Activated naive CD4-positive, alpha-beta T cell treated with Interleukin-2 at 50 U/mL for 16 hours (primary cell): ENCODE measurements at regions not wholly inside any gene's neighbourhood (a gene's known extent, or its start where the extent isn't known, plus 50 kb on each side); places are given as distances from the start of the nearest gene placed in this dataset.

Experiments
- DNase-seq: peaks from one replicate; pipeline ENCODE4 v3.0.0-alpha.2; 2020

DNA sequence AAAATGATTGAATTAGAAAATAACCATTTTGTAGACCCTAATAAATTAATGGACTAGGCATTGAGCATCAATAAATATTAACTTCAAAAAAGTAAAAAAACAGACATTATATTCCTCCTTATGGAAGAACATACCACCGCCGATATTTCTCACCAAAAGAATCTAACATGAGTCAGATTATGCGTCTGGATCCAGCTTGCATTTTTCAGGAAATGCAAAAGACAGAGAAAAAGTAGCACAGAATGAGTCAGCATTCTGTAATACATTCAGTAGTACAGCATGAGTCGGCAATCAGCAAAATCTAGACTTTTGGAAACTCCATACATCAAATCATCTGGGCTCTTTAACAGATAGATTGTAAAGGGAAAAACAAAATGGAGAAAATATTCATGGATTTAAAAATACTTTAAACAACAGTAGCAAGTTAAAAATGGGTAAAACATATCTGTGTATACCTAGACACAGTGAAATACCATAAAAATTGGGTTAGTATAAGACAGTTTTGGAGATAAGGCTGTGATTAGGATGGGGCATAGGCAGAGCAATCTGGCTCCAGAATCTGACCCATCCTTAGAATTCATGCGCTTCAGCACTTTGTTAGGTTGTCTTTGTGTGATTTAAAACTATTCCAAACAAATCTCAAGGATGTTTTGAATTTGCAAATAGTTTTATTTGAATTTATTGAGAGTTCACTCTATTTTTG lies 633.0 kb upstream of the FAM241A start:
- no peak for DNase-seq

DNA sequence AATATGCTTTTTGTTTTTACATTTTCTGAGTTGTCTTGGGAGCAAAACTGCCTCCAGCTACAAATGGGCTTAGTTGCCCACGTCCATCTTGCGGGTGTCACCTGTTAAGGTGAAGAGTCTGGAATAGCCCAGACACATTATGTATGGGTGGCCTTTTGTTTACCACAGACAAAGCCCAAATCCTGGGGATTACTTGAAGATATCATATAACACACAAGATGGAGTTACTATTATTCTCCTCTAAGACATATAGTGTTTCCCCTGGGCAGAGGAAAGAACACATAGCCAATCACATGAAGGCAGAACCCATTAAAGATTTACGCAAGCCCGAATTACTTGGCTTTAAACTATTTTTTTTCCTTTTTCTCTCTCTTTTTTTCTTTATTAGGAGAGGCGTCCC lies 625.6 kb upstream of the FAM241A start:
- no peak for DNase-seq

DNA sequence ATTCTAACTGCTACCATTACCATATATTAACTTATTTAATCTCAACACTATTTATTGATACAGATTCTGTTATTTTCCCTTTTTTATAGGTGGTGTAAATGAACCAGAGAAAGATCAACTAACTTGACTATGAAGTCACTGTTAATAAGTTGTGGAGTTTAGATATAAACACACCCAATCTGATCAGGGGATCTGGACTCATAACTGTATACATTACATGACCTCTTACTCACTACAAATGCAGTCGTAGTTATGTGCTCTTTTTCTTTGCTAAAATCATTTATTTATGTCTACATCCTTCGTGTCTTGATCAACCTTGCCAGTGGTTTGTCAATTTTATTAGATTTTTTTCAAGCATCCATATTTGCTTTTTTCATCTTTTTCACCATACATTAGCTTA lies 614.8 kb upstream of the FAM241A start:
- DNase-seq = no peak

DNA sequence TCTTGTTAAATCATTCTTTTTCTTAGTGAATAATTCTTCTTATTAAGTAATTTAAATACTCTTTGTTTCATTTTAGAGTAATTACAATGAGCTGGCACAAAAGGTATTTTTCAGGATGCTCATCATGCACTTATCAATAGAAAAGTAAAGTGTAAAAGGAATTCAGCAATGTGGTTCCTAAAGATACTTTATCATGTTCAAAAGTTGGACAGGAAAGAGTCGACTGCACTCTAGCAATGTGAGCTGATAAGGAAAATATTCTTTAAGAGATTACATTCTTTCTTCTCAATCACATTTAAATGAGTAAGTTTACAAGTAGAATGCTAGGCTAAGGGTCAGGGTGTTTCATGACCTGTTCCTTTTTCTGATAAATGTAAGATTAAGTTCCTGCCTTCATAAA lies 609.5 kb upstream of the FAM241A start:
- DNase-seq = no peak

DNA sequence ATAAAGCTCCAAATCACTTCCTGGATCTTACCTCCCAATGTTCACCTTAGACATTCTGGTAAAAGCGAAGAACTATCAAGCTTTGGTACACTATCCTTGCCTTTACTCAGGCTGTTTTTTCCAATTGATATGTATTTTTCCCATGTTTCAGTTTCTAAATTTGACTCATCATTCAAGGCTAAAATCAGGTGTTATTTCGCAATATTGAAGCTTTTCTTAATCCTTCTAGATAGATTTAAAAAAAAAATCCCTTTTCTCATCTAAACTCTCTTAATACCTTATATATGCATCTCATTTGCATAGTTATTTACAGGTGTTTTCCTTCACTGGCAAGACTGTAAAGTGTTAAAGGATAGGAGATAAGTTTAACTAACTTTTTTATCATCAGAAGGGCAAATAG lies 608.1 kb upstream of the FAM241A start:
- no peak for DNase-seq

DNA sequence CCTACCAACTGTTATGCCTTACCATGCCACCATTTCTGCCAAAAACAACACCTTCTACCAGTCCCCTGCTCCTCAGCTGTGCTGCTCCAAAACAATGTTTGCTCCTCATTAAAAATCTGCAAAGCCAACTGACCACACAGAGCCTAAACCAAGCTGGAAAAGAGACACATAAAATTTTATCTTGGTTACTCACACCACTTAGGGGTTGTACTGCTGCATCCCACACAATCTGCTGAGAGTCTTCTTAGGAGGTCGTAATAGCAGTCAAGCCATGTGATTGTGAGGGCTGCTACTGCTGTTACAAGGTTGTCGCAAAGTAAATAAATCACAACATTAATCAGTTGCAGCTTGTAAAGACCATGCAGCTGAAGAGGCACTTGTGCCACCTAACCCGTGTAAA lies 607.4 kb upstream of the FAM241A start:
- no peak for DNase-seq

DNA sequence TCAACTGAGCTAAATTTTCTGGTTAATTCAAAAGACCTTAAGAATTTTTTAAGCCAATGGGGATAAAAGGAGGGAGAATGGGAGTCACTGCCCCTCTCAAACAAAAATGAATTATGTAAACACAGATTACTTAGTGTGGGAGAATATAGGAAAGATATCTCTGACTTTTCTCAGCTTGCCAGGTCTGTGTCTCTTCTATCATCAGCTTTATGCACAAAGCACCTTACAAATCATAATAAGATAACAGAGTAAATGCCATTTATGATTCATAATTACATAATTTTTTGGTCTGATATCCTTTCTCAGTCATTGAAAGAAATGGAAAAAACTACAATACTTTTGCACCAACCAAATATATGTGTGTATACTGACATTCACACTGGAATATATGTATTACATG lies 604.6 kb upstream of the FAM241A start:
- DNase-seq = no peak

DNA sequence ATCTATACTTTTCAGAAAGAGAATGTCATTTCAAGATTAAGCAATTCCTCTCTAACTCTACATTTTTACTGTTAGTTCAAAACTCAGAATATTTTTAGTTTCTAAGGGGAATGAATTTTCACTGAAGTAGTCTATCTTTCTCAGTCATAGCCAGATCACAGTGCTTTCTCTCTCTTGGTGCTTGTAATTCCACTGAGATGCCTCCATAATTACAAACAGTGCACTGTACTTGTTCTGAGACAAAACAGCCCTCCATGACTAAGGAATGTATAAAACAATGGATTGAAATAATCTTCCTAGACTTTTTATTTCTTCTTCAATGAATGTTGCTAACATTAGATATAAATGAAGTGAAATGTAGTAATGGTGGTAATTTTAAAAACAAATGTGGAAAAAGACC lies 603.2 kb upstream of the FAM241A start:
- DNase-seq = no peak

DNA sequence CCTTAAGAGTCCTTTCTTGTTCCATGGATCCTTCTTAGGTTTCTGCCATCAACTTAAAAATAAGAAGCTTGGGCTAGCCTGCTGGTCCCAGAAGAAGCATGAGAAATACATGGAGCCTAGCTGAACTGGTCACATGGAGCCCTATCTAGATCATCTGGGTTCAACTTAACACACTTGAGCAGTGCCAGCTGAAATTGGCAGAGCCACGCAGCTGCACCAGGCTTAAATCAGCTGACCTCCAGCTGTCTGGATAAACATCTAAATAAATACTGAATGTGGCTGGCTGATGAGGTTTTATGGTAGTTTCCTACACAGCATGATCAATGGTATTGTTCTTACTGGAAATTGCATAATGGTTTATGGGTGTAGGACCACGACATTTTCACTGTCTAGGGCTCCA lies 598.4 kb upstream of the FAM241A start:
- DNase-seq = no peak

DNA sequence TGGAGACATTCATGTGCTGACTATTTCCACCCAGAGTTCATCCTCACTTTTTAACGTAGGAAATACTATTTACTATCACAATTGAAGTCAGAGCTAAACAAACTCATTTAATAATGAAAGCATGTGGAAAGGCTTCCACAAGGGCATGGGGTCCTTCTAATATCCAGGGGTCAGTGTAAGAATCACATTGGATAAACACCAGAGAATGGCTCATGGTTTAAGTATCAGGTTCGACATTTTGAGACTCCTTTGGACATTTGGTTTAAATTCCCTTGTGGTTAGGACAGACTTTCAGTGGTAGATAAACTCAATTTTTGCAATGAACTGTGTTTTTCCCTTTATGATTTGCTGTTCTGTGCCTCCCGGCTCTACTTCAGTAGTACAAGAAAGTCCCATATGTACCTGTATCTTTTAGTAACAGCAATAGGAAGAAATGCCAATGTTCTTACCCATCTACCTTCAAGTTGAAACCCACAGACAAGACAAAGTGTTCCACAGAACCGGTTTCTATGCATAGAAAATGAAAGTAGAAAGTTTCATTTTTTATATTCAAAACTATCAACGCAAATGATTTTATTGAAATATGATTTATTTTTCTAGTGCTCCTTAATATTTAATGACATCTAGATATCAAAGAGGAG lies 589.0 kb upstream of the FAM241A start:
- no peak for DNase-seq

DNA sequence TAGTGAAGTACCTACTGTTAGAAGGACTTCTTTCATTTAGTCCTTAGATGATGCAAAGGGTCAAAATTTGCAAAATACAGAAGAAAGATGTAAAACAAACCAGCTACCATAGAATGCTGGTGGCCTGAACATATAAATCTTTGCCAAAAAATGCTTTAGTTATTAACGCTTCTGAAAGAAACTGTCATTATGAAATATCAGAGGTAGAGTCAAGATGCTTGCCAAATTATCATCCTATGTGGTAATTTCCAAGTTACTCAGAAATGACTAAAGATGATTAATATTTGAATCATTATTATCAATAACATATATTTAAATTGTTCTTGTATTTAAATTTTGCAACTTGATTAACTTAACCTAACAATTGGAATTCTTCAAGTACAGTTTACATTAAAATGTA lies 588.4 kb upstream of the FAM241A start:
- DNase-seq = no peak

DNA sequence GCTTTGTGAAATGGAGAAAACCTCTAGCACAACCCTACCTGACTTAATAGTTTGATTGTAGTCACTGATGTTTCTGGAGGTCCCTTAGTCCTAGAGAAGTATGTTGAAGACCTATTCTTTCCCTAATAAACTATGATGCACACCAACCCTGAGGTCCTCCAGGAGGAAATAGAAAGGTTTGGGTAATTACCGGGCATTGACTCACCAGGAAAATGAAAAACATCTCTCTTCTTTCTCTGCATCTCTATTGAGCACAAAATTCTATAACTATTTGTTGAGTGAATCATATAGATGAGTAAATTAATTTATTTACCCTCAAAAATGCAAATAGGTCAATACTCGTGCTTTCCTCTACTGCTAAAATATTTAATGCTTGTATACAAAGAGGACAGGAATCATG lies 582.4 kb upstream of the FAM241A start:
- DNase-seq = no peak

DNA sequence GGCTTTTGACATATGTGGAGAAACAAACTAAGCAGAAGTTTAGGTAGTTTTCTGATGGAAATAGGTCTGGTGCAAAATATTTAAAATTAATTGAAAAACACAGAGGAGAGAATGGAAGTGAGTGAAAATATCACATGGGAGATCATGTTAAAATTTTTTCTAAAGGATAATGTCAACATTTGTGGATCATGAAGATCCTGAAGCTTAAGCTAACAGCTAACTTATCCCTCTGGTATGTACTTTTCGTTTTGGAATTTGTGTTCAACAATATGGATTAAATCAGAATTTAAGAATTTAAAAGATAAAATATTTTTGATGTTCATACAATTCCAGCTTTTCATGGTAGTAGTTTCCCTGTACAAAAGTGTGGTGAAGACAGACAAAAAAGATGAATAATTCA lies 572.8 kb upstream of the FAM241A start:
- DNase-seq = no peak

DNA sequence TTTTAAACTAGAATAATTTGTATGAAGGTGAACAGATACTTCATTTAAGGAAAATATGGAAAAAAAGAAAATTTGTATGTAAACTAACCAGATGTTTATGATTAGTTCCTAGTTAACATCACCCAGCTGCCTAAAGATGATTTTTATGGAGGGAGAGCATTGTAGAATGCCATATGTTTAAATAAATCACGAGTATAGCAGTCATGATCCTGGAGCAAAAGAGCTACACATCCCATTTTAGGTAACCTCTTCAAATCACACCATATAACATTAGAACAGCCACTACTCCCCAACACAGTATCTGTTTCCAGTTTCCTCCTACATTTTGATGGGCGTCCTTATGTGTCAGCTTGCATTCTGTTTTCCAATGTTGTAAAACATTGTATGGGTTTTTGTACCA lies 571.9 kb upstream of the FAM241A start:
- DNase-seq = no peak

DNA sequence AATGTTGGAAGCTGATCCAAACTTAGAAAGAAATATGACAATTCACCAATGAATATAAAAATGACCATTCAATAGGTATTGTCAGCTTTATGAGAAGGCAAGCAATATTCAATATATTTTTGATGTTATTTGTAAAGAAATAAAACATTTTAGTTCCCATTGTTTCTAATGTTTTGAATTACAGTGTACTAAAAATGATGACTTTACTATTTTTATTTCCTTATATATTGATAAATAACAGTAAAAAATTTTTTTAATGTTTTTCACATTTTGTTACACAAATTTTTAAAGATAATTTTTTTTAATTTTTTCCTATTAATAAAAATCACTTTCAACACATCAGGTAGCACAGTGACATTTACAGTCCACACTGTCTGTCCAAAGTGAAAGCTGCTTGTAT lies 565.5 kb upstream of the FAM241A start:
- no peak for DNase-seq

DNA sequence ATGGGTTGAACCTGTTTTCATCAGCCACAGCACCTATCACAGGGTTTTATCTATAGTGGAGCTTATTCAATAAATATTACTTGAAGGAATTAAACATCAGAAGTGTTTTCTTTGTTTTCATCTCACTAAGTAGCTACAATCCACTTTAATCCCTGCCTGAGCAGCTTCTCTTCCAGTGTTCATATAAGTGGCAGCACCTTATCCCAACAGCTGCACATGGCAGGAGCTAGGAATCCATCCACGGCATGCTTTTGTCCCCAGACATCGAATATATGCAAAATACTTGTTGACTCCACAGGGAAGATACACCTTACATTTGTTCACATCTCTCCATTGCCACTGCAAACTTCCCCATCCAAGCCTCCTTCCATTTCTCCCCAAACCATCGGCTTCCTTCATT lies 549.8 kb upstream of the FAM241A start:
- DNase-seq = no peak

DNA sequence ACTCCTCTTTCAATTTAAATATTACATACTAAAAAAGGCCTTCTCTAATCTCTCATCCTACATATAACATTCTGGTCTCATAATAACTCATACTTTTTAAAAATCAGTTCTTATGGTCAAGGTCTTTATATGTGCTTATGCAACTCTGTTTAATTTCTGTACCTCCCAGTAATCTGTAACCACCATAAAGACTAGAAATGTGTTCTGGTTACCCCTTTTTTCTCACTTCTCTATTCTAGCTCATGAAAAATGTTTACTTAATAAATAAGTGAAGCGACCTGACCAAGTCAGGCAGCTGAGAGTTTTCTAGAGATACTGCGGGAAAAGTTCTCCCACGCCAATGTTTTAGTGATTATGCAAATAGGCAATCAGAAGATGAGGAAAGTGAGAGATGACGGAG lies 548.8 kb upstream of the FAM241A start:
- DNase-seq = no peak

DNA sequence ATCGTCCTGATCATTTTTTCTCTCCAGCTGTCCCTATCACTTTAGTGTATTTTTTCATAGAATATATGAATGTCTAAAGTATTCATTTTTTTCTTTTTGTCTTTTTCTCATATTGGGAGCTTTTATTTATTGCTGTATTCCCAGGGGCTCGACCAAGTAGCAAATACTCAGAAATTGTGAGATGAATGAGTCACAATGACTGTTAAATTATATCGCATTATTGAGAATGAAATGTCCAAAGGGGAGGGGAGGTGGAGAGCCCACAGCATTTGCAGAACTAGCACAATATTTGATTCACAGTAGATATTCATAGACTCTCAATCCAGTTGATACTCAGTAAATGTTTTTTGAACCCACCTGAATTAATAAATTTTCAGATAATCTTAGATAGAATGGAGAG lies 543.6 kb upstream of the FAM241A start:
- no peak for DNase-seq

DNA sequence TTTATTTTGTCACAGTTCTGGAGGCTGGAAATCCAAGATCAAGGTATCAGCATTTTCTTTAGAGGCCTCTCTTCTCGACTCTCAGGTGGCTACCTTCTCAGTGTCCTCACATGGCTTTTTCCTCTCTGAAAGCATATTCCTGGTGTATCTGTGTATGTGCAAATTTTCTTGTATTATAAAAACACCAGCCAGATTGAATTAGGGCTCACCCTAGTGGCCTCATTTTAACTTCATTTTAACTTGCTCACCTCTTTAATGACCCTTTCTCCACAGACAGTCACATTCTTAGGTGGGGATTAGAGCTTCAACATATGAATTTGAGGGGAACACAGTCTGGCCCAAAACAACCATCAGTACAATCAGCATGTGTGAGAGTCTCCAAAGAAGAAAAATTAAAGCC lies 542.4 kb upstream of the FAM241A start:
- DNase-seq = no peak

DNA sequence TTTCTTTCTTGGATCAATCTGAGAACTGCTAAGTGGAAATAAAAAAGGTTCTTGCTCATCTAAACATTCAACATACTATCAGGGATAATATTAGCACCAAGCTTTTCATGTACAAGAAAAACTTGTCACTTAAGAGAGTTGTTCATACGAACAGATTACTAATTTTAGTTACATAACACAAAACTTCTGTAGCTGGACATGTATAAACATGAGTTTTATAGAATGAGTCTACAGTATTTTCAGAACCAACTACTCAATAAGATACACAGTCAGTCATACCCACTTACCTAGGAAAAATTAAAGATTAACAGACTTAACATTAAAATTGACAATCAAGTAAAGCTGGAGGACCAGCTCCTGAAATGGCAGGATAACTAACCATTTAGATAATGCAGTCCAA lies 540.1 kb upstream of the FAM241A start:
- DNase-seq = no peak

DNA sequence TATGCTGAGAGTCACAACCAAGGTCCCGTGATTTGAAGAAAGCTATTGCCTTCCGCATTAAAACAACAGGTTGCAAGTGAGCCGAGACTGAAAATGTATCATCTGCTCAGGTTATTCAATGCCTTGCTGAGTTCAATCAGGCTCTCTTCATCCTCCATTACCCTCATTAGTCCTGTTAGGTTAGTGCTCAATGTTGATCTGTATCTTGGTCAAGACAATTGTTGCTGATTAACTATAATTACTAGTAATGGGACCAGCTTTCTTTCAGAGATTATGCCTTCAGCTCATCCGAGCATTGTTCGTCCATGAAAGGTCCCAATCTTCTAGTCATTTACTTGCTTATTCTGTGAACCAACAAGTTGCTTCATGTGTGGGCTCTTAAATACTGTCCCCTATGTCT lies 534.6 kb upstream of the FAM241A start:
- DNase-seq = no peak

DNA sequence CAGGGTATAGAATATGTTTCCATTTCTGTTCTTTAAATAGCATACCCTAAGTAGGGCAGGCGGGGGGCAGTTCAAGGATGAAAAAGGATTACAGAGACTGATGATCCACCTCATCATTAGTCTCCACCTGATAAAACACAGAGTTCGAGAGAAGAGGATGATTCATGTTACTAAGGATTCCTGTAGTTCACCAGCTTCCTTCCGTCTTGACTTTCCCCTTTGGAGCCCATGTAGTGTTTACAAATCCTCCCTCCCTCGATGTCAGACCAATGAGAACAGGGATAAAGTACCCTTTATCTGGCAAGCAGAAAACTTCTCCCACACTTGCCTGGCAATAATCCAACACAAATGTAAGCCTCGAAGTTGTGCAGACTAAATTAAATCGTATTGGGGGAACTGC lies 526.3 kb upstream of the FAM241A start:
- no peak for DNase-seq

DNA sequence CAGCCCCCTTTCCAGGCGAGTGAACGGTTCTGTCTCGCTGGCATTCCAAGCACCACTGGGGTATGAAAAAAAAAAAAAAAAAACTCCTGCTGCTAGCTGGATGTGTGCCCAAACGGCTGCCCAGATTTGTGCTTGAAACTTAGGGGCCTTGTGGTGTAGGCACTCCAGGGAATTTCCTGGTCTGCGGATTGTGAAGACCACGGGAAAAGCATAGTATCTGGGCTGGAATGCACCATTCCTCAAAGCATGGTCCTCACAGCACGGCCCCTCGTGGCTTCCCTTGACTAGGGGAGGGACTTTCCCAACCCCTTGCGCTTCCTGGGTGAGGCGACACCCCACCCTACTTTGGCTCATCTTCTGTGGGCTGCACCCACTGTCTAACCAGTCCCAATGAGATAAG lies 516.8 kb upstream of the FAM241A start:
- DNase-seq = no peak

DNA sequence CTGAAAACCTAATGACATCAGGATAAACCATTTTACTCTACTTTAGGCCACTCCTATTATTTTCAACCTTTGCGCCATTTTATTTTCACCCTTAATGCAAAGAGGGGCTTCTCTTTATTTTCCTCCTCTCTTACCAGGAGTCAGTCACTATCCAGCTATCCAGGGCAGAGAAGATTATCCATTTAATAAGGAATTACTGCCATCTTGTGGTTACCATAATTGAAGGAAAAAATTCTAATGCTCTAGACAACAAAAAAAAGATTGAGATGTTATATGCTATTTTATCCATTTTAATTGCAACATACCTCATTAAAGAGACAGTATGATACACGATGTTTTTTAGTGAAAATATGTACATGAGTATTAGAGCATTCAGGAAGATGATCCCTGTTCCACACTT lies 514.5 kb upstream of the FAM241A start:
- no peak for DNase-seq
